ENCODE measurements at regions not wholly inside any gene's neighbourhood (a gene's known extent, or its start where the extent isn't known, plus 50 kb on each side); places are given as distances from the start of the nearest gene placed in this dataset.
A peak's percentile ranks its signal among the peaks of the same experiment; 100 is the strongest.

- DNase-seq = no peak
Observed at GRCh38 chr3:22117751-22118346, 366.8 kb upstream of the ZNF385D start.

GRCh38 chr3:22118542-22118941 is 367.5 kb upstream of the ZNF385D start:
- no peak for DNase-seq

DNA sequence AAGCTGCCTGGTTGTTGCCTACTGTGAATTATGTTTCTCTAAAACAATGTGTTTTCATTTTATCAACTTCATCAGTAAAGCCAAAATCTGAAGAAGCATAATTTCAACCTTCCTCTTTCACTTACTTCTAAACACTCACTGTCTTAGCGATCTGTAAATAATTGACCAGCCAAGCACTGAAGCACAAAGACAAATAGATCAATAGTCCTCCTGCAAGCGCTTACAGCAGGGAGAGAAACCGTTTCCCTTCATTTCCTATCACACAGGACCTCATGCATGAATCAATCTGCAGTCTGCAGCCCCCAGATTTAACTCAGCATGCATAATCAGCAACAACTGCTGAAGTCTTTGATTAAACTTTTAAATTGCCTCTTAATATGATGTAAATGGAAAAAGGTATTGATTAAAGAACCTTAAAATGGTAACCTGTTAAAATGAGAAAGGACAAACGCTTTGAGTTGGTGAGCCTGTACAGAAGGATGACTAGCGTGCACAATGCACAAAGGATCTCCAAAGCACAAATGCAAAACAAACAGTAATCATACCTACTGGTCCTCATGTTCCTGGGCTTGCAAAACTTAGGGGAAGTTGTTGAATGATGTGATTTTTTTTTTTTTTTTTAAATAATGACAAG is 370.2 kb upstream of the ZNF385D start:
- no peak for DNase-seq

DNA sequence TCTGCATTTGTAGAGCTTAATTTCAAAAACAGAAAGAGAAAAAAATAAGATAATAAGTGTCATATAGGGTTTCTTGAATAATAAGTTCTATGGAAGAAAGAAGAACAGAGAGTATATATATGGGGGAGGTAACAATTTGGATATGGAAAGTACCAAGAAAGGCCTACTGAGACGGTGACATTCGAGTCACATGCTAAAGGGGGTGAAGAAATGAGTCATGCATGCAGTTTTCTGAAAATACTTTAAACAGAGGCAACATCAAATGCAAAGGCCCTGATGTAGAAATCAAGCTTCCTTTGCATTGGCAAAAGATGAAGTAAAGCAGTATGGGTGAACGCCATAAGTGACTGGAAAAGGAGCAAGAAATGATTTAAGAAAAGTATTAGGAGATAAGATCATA is 371.6 kb upstream of the ZNF385D start:
- no peak for DNase-seq

GRCh38 chr3:22129101-22129500 is 378.1 kb upstream of the ZNF385D start:
- DNase-seq = no peak

DNA sequence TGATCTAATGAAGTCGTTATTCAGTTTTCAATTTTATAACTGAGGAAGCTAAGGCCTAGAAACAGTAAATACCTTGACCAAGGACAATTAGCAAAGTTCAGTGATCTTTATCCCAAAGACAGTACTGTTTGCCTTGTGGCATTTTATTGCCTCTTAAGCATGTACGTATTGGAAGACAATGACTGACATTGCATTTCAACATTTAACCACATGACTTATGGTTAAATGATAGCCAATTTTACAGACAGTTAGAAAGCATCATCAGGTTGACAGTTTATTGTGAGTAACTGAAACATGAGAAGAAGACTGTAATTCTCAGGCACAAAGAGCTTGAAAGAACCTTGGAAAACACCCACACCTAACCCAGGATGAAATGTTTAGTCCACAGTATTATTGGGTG is 390.8 kb upstream of the ZNF385D start:
- no peak for DNase-seq

DNA sequence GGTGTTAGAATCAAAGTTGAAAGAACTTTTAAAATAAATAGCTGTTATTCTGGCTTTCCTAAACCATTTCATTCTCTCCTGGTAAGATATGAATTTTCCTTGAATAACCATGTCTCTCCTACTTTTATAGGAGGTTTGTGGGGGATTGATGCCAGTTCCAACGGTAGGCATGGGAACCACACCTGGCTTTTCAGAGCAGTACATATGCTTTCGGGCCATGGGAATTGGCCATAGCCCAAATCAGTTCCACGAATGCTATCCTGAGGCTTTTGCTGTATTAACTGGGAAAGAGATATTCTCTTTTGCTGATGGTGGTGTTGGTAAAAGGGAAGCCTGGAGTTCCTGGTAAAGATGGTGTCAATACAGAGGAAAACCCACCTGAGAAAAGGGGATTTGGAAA is 396.2 kb upstream of the ZNF385D start:
- no peak for DNase-seq

DNA sequence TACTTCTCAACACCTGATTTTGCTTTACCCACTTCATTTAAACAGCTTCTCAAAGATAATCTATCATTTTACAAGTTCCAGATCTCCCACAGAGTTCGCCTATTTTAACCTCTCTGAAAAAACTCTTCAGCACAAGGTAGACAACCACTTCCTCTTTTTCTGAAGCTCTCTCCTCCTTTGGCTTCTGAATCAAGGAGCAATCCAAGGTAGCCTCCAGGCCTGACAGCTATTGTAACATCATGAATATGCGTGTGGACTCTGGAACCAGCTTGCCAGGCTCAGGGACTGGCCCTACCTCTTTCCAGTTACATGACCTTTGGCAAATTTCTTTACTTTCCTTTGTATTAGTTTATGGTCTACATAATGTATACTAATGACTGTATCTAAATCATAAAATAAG is 405.9 kb upstream of the ZNF385D start:
- DNase-seq = no peak

- DNase-seq = no peak
Observed at GRCh38 chr3:22157848-22158247, 406.8 kb upstream of the ZNF385D start.

DNA sequence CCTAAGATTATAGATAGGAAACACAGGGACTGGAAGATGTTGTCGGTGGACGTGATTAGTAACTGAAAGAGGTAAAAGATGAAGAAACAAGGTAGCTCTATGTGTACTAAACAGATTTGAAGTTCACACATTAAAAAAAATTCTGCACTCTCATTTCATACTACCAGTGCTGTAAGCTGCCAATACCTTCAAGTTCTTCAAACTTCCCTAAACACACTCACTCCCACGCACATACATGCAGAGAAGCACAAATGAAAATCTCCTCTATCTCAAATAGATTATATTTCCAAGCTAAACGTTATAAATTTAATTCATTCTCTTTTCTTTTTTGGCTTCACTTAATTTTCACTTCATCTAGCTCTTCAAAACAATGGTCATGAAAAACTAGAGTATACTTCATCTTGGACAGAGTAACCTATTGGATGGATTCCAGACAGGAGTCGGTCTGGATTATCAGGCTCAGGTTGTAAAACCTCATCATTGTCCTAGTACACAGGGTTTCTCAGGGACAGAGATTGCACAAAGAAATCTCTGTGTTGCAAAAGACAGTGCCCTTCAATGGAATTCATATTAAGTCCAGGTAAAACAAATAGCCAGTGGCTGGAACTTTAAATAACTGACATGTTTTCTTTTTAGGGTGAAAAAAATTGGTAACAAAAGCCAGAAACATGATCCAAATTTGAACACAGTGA is 408.1 kb upstream of the ZNF385D start:
- DNase-seq = no peak

DNA sequence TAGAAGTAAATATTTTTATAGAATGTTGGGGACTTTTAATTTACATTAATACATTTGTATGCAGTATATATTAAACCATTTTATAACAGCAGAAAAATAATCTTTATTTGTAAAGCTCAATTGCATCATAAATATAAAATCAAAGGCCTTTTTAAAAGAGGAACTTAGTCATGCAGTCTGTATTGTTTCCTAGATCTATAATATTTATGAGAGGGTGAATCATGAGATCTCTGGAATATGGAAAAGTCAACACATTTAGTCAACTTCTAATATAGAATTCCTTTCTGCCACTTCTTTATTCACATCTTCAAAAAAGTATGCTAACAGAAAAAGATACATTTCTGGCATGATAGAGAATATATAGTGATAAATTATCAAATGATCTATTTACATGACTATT is 410.3 kb upstream of the ZNF385D start:
- no peak for DNase-seq

GRCh38 chr3:22170370-22170769 is 419.4 kb upstream of the ZNF385D start:
- DNase-seq = no peak

- no peak for DNase-seq
Observed at GRCh38 chr3:22172964-22173363, 422.0 kb upstream of the ZNF385D start.

DNA sequence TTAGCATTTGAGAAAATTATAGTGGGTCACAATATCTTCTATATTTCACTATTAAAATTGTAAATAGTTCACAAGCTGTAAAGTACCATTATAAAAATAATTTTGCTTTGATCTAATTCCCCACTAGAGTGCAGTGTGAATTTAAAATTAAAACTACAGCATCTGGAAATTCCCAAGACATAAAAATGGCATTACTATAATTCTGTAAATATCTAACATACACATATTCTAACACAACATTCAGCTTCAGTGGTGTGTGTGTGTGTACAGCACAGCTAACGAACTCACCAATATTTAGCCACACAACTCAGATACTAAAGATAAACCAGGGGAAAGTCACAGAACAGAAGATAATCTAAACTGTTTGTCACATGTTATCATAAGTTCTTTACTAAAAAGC is 424.9 kb upstream of the ZNF385D start:
- no peak for DNase-seq

GRCh38 chr3:22176911-22177310 is 425.9 kb upstream of the ZNF385D start:
- no peak for DNase-seq

GRCh38 chr3:22189616-22190015 is 438.6 kb upstream of the ZNF385D start:
- DNase-seq = no peak

- DNase-seq = no peak
Observed at GRCh38 chr3:22199095-22199494, 448.1 kb upstream of the ZNF385D start.

DNA sequence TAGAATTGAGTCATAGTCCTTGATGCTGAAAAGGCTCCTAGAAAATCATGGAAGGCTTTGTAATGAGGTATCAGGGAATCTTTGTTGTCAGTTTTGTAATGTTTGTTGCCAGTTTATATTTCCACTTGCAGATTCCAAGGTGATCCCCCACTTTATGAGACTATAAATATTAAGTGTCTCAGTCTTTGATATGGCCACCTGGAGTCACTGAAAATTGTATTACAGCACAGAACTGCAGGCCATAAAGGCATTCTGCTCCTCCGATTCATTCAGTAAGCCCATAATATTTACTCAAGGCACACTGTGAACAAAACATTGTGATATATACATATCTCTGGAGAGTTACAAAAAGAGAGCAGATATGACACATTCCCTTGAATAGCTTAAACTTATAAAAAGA is 457.8 kb upstream of the ZNF385D start:
- DNase-seq = no peak

DNA sequence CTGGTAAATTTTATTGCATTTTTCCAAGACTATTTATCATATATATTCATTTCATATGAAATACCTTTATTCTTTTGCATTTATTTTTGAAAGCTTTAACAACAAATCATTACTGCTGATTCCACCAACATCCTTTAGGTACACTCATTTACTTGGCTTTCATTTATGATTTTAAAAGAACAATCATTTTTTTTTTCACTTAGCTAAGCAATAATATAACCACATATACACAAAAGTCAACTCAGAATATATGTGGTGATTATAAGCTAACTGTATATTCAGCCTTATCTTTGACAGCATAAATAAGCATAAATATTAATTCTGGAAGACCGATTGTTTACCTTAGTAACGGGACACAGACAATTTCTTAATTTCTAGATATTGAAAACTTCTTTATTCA is 458.6 kb upstream of the ZNF385D start:
- no peak for DNase-seq

DNA sequence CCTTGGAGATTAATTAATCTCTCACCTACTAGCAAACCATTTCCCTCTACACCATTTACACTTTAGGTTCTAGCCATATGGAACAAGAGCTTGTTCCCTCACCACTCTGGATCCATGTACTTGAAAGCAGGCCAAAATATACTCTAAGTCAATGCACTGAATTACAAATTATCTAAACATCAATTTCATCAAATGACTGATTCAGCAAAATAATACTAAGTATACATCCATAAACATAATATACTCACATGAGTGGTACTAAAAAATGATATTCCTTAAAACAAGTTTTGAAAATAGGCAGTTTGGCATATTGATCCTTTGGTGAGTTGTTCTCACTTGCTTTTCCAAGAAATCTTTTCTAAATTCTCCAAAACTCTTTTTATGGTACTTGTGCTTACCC is 459.7 kb upstream of the ZNF385D start:
- no peak for DNase-seq

DNA sequence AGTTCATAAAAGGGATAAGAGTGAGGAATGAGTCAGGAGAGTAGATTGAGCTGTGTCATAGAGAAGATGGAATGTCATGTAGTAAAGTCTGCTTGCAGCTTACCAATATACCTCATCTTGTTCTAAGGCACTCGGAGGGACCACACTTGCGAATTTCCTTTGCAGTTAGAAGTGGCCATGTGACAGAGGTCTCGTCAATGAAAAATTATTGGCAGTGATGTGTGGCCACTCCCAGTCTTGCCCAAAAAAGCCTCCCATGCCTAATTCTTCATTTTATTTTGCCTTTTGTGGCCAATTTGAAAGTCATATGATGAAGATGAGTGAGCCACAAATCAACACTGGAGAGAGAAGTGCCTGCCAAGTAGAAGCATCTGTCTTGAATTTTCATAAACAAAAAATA is 465.6 kb upstream of the ZNF385D start:
- DNase-seq = no peak

GRCh38 chr3:22225161-22225560 is 474.2 kb upstream of the ZNF385D start:
- DNase-seq = no peak

DNA sequence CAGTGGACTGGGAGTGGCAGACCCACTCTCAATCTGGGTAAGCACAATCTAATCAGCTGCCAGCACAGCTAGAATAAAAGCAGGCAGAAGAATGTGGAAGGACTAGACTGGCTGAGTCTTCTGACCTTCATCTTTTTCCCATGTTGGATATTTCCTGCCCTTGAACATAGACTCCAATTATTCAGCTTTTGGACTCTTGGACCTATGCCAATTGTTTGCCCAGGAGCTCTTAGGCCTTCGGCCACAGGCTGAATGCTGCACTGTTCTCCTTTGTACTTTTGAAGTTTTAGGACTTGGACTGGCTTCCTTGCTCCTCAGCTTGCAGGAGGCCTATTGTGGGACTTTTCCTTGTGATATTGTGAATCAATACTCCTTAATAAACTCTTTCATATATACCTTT is 477.7 kb upstream of the ZNF385D start:
- no peak for DNase-seq

DNA sequence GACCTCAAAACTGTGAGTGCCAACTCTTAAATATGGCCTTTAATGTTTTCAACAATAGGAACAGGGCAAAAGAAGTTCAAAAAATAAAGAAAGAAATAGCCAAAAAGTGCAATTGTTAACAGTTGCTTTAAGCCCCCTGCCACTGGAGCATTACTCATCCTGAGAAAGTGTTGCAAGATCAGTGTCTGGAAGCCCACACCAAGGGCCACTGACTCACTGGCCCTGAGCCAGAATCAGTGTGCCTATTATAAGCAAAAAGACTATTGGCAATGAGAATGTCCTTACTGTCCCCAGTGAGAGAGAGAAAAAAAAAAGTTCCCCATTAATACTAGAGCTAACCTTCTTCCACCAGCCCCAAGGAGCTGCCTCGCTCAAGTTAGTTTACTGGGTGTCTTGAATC is 480.1 kb upstream of the ZNF385D start:
- peak; percentile 77 for DNase-seq

Data from islet precursor cell (in vitro differentiated cells).